ENCODE measurements at regions not wholly inside any gene's neighbourhood (a gene's known extent, or its start where the extent isn't known, plus 50 kb on each side); places are given as distances from the start of the nearest gene placed in this dataset.
"Not testable (repeated sequence)": the region's sequence is repeated elsewhere in the genome, so short reads cannot be mapped to it uniquely, and the experiment has no call there.

GRCh38 chr6:154933181-154933827 lies 61.8 kb upstream of the TIAM2 start:
- DNase-seq (ENCODE audit: low spot score) = no peak
- no peak for TF ChIP-seq EZH2phosphoT487 (IDR thresholded peaks at IDR 0.05; ENCODE audit: borderline replicate concordance, low read depth, low read length)
- TF ChIP-seq CTCF (conservative IDR thresholded peaks at IDR 0.05; ENCODE audit: low read length) = no peak
- no TSS peak for BruUV-seq (replicated peaks)
- Histone ChIP-seq H3K9me2 (ENCODE audit: insufficient read depth, low read length) (no peaks in the 10 kb centered on the region), H2AFZ (ENCODE audit: low read length) (no peak overlapping the region), H3K27ac (ENCODE audit: low read depth, low read length, poor library complexity, severe bottlenecking) (no peak overlapping the region), H3K4me3 (ENCODE audit: low read depth, low read length, poor library complexity, severe bottlenecking) (no peak overlapping the region), H3K79me2 (ENCODE audit: insufficient read depth, low read depth, low read length) (no peaks in the 10 kb centered on the region), H3K4me1 (ENCODE audit: insufficient read depth, low read length, poor library complexity, severe bottlenecking) (peaks cover 18% of the 10 kb centered on the region), H3K9me3 (ENCODE audit: low read length) (no peaks in the 10 kb centered on the region), H4K20me1 (ENCODE audit: insufficient read depth, low read length) (no peaks in the 10 kb centered on the region), H3K4me2 (ENCODE audit: low read length) (no peak overlapping the region), H3K36me3 (ENCODE audit: insufficient read depth, low read length) (no peaks in the 10 kb centered on the region)
- intact Hi-C loops (cut with micrococcal nuclease; ENCODE audit: unreplicated experiment) = no loop called here
- ChIA-PET CTCF (ENCODE audit: unreplicated experiment) (no interaction called here), POLR2A (no interaction called here)

GRCh38 chr6:154937306-154938220 lies 57.6 kb upstream of the TIAM2 start:
- no TSS peak for BruUV-seq (replicated peaks)
- Histone ChIP-seq H3K79me2 (ENCODE audit: insufficient read depth, low read depth, low read length) (no peaks in the 10 kb centered on the region), H3K27ac (ENCODE audit: low read depth, low read length, poor library complexity, severe bottlenecking) (no peak overlapping the region), H3K4me3 (ENCODE audit: low read depth, low read length, poor library complexity, severe bottlenecking) (no peak overlapping the region), H3K4me2 (ENCODE audit: low read length) (no peak overlapping the region), H4K20me1 (ENCODE audit: insufficient read depth, low read length) (no peaks in the 10 kb centered on the region), H3K36me3 (ENCODE audit: insufficient read depth, low read length) (no peaks in the 10 kb centered on the region), H3K4me1 (ENCODE audit: insufficient read depth, low read length, poor library complexity, severe bottlenecking) (peaks cover 4% of the 10 kb centered on the region), H3K9me2 (ENCODE audit: insufficient read depth, low read length) (no peaks in the 10 kb centered on the region), H2AFZ (ENCODE audit: low read length) (no peak overlapping the region), H3K9me3 (ENCODE audit: low read length) (no peaks in the 10 kb centered on the region)
- TF ChIP-seq EZH2phosphoT487 (IDR thresholded peaks at IDR 0.05; ENCODE audit: borderline replicate concordance, low read depth, low read length) (no peak), CTCF (conservative IDR thresholded peaks at IDR 0.05; ENCODE audit: low read length) (no peak)
- DNase-seq (ENCODE audit: low spot score) = no peak
- CTCF ChIA-PET (ENCODE audit: unreplicated experiment) = no interaction called here
- intact Hi-C loops (cut with micrococcal nuclease; ENCODE audit: unreplicated experiment) = no loop called here
- POLR2A ChIA-PET = interaction anchor here (1.0 kb wide), 1 partner anchor 9 kb away, joined by 3 read pairs; no protein-coding TSS in a partner anchor

- no peaks in the 10 kb centered on the region for H3K4me1 ChIP-seq (ENCODE audit: insufficient read depth, low read length, poor library complexity, severe bottlenecking)
- no peaks in the 10 kb centered on the region for H3K36me3 ChIP-seq (ENCODE audit: insufficient read depth, low read length)
- TF ChIP-seq EZH2phosphoT487 (IDR thresholded peaks at IDR 0.05; ENCODE audit: borderline replicate concordance, low read depth, low read length) = no peak
- TF ChIP-seq CTCF (conservative IDR thresholded peaks at IDR 0.05; ENCODE audit: low read length) = no peak
- no peak overlapping the region for H3K4me2 ChIP-seq (ENCODE audit: low read length)
- H3K4me3 ChIP-seq (ENCODE audit: low read depth, low read length, poor library complexity, severe bottlenecking) = no peak overlapping the region
- H3K79me2 ChIP-seq (ENCODE audit: insufficient read depth, low read depth, low read length) = no peaks in the 10 kb centered on the region
- H2AFZ ChIP-seq (ENCODE audit: low read length) = no peak overlapping the region
- H3K9me2 ChIP-seq (ENCODE audit: insufficient read depth, low read length) = no peaks in the 10 kb centered on the region
- H4K20me1 ChIP-seq (ENCODE audit: insufficient read depth, low read length) = no peaks in the 10 kb centered on the region
- H3K27ac ChIP-seq (ENCODE audit: low read depth, low read length, poor library complexity, severe bottlenecking) = no peak overlapping the region
- CTCF ChIA-PET (ENCODE audit: unreplicated experiment) = no interaction called here
- BruUV-seq (replicated peaks) = no TSS peak
- DNase-seq (ENCODE audit: low spot score) = no peak
- H3K9me3 ChIP-seq (ENCODE audit: low read length) = no peaks in the 10 kb centered on the region
- intact Hi-C loops (cut with micrococcal nuclease; ENCODE audit: unreplicated experiment) = no loop called here
- POLR2A ChIA-PET = no interaction called here
Observed at GRCh38 chr6:154938221-154938580, 56.9 kb upstream of the TIAM2 start.

GRCh38 chr6:154938727-154939285 lies 56.3 kb upstream of the TIAM2 start:
- CTCF ChIA-PET (ENCODE audit: unreplicated experiment); BruUV-seq (replicated peaks): not testable (repeated sequence)

More at GRCh38 chr6:154938727-154939285, 56.3 kb upstream of the TIAM2 start:
- H3K9me2 ChIP-seq (ENCODE audit: insufficient read depth, low read length); H2AFZ ChIP-seq (ENCODE audit: low read length); H3K36me3 ChIP-seq (ENCODE audit: insufficient read depth, low read length); H4K20me1 ChIP-seq (ENCODE audit: insufficient read depth, low read length); H3K4me2 ChIP-seq (ENCODE audit: low read length); H3K4me1 ChIP-seq (ENCODE audit: insufficient read depth, low read length, poor library complexity, severe bottlenecking); H3K79me2 ChIP-seq (ENCODE audit: insufficient read depth, low read depth, low read length); H3K27ac ChIP-seq (ENCODE audit: low read depth, low read length, poor library complexity, severe bottlenecking); H3K4me3 ChIP-seq (ENCODE audit: low read depth, low read length, poor library complexity, severe bottlenecking); H3K9me3 ChIP-seq (ENCODE audit: low read length); DNase-seq (ENCODE audit: low spot score); intact Hi-C loops (cut with micrococcal nuclease; ENCODE audit: unreplicated experiment): not testable (repeated sequence)
- POLR2A ChIA-PET = interaction anchor here (0.9 kb wide), 1 partner anchor 30 kb away, joined by 3 read pairs; no protein-coding TSS in a partner anchor

Measured in OCI-LY7 (cell line).